Ureter (tissue), 1 donor: ENCODE measurements at regions not wholly inside any gene's neighbourhood (a gene's known extent, or its start where the extent isn't known, plus 50 kb on each side); places are given as distances from the start of the nearest gene placed in this dataset.

Source experiments
- DNase-seq: peaks from one replicate; pipeline ENCODE4 v3.0.0-alpha.2; 2020; ENCODE audit warnings: low spot score
- donor health status: DM: yes; HTN: yes; CAD: no.

DNA sequence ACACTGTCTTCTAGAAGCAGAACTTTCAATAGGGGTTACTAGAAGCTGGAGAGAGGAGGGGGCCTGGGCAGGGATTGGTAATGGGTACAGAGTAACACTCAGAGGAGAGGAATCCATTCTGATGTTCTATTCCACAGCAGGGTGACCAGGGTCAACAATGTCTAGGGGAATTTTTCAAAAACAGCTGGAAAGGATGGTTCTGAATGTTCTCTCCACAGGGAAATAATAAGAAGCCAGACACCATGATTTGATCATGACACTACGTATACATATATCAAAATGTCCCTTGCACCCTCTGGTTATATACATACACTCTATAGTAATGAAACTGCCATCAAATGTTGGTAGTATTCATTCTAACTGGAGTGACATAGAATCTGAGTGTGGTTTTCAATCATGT, 111.2 kb upstream of the TOP3B start:
- no peak for DNase-seq

DNA sequence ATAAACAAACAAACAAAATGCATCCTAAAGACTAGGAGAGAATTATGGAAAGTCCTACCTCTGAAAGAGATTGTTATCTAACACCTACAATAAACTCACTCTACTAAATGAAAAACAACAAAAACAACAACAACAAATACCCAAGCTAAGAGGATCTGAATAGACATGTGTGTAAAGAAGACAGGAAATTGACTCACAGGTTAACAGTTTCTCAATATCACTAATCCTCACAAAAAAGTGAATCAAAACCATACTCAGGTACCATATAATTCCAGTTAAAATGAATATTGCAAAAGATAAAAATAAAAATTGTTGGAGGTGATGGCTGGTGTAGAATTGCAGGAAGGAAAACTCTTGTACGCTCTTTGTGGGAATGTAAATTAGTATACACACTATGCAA, 110.4 kb upstream of the TOP3B start:
- no peak for DNase-seq

DNA sequence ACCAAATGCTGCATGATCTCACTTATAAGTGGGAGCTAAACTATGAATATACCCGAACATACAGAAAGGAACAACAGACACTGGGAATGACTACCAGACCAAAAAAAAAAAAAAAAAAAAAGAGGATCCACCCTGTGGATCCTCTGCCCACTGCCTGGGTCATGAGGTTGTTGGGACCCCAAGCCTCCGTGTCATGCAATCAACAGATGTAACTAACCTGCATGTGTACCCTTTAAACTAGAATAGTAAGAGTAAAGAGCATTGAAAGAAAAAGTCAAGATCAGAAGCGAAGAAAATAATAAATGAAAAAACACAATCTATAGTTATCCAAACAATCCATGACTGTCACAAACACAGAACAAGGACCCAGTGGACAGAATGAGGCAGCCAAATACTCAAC, 109.5 kb upstream of the TOP3B start:
- DNase-seq, result no peak

DNA sequence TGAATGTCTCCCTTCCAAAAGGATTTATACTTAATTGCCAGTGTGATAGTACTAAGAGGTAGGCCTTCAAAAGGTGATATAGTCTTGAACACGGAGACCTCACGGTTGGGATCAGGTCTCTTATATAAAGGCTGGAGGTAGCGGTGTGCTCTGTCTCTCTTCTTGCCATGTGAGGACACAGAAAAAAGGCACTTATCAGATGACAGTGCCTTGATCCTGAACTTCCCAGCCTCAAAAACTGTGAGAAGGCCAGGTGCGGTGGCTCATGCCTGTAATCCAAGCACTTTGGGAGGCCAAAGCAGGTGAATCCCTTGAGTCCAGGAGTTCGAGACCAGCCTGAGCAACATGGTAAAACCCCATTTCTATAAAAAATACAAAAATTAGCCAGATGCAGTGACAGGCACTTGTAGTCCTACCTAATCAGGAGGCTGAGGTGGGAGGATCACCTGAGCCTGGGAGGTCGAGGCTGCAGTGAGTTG, 108.9 kb upstream of the TOP3B start:
- no peak for DNase-seq

DNA sequence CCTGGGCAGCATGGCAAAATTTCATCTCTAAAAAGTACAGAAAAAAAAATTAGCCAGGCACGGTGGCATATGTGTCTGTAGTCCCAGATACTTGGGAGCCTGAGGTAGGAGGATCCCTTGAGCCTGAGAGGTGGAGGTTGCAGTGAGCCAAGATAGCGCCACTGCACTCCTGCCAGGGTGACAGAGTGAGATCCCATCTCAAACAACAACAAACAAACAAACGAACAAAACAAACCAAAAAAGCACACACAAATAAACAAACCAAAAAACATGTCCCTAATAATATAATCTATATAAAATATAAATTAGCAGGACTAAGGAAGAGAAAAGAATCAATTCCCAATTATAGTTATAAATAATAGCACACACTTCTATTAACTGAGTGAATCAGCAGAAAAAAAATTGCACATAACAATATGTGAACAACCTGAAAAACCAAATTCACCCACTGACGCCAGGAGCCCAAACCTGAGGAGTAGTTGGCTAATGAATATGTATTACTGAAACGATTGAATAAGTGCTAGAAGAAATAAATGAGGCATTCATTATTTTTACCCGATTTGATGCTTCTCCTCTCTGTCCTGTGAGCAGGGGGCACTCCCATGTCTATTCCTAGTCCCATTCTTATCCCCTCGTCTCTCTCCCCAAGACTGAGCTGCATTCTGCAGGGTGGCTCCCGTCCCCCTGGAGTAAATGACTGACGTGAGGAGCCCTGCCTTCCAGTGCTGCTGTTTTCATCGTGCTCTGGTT, 108.2 kb upstream of the TOP3B start:
- no peak for DNase-seq

DNA sequence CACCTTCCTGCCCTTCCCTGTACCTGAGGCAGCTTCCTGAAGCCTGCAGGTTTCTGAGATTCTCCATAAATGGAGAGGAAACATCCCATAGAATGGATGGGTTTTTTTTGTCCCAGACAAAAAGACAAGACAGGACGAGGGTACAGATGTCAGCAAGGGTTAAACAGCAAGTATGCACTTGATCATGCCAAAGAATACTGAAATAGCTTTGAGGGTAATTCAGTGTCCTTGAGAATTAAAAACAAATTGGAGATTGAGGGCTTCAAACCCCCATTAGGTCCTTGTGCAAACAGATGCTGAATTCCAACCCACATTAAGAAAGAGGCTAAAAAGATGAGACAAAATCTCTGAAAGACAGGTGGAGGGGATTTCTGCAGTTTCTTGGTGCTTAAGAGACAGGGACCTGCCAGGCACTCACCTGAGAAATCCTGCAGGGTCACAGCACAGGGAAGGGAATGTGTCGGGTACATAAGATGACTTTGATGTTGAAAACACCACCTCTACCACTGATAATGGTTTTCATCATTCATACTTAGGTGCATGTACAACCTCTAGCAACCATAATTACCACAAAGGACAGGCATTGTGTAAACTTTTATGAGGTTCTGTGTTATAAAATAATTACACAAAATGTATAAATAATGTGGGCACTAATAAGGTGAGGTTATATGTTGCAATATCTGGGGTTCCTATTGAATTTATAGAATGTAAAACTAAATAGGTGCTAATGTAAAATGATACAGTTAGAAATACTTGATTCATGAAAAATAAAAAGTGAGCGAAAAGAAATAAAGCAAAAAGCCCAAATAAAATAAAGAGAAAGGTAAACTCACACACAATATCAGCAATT, 107.1 kb upstream of the TOP3B start:
- DNase-seq, result no peak

DNA sequence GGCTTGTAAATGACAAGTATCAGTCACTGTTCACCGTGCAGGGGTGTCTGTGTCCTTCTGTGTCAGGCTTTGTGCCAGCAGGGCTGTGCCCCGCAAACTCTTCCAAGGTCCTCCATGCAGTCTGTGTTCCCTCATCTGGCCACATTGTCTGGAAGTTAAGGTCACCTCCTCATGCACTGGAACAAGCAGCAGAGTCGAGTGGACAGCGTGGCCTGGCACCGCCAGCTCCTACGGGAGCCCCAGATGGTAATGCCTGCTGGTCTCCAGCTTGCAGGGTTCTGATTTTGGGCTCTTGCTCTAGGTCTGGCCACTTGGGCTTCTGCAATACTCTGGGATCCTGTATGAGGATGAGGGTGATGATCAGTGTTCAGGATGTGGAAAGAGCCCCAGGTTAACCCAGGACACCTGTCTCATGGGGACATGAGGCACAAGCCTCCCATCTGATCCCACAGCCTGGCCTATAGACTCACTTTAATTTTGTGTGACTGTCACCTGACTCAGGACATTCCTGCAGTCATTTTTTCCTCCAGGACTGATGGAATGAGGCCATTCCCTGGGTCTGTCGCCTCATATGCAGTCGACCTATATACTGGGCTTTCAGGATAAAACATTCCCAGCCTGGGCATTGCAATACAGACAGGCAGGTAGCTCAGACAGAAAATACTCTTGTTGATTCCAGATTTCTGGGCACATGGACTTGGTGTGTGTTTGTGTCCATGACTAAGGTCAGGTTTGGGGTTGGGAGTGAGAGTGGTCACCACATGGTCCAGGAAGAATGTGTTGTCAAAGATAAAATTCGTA, 106.3 kb upstream of the TOP3B start:
- DNase-seq, result no peak

DNA sequence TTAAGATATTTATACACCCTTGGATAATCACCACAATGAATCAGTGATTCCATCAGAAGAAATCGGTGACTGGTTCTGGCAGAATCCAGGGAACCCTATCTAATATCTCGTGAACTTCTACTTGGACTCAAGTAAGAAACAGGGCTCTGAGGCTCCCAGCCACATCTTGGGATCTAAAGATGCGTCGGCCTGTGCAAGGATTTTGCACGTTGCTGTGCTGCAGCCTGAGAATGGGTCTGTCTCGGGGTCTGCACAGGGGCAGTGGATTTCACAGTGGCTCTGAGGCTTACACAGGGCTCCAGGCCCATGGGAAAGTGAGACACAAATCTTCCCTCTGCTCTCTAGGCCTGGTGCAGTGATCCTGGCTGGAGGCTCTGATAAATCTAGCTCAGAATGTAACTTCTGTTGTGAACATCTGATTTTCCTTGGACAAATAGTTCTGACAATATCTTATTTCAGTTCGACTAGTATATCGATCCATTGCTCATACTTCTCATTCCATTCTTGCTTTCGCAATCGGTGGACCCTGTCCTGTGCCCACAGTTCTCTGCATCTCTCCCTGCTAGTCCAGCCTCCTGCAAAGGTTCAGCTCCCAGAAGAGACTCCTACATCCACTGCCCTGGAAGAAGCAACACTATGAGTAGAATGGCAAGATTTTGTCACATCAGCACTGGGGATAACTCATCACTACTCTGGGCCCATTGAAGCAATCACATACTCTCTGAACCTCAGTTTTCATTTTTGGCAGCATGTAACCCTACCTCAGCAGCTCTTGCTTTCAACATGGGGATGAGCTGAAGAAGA, 105.5 kb upstream of the TOP3B start:
- DNase-seq, result no peak

DNA sequence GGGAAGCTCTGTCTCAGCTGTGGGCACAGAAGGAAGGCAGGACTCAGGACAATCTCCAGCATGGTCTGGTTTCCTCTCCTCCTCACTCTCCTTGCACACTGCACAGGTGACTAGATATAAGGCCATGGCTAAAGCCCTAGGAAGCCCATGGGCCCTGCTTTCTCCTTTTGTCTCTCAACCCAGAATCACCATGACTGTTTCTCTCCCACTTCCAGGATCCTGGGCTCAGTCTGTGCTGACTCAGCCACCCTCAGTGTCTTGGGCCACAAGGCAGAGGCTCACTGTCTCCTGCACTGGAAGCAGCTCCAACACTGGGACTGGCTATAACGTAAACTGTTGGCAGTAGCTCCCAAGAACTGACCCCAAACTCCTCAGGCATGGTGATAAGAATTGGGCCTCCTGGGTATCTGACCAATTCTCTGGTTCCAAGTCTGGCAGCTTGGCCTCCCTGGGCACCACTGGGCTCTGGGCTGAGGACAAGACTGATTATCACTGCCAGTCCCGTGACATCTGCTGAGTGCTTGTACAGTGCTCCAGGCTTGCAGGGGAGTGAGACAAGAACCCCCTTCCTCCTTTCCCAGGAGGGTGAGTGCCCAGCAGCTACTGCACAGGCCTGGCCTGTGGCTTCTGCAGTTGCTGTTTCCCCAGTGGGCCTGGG, 104.0 kb upstream of the TOP3B start:
- DNase-seq, result no peak

DNA sequence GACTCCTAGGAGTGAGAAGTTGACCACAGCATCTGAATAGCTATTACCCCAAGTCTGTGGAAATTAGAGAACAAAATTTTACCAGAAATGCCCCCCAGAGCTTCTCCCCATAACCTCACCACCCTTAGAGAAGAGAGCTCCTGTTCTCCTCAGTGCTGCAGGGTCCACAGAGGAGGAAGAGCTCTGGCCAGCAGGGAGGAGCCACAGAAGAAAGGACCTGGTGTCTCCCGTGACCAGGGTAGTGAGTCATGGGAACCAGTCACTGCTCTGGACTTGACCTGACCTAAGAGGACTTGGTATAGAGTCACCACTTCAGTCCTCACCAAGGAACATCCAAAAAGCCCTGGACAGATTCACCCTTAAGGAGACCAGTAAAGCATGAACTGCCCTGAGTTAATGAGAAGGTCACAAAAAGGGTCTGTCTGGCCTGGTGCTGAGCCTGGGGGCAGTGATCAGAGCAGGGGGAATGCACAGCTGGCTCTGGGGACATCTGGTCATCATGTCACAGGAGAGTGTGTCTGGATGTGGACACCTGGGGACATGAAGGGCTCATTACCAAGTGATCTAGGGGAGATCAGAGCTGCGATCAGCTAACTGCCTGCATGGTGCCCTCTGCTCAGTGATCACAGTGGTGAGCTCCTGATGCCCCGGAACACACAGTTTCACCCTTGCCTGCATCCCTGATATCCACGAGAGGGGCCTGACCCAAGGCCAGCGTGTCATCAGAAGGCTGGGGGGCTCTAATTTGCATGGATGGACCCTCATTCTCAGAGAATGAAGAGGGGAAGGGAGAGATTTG, 103.3 kb upstream of the TOP3B start:
- no peak for DNase-seq

DNA sequence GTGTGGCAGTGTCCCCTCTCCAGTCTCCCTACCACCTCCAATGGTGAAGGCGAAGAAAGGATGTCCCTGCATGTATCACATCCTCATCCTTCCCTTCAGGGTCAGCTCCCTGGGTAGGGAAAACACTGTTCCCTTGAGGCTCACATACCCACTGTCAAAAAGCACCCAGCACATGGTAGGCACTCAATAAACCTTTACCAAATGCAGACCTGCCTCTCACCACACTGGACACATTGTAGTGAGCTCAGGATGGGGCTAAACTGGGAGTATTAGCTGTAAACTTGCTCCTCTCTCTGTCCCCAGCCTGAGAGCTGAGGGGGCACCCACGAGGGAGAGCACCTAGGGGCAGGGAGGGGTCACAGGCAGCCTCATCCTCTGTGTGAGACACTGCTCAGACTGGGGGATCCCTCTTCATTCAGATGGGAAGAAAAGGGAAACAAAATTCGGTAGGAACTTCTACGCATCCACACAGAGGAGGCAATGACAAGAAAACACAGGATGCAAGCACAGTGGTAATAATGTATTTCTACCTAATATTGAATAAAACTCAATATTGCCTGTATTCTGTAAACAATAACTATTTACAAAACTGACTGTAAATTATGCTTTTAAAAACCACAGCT, 101.6 kb upstream of the TOP3B start:
- DNase-seq, result no peak

DNA sequence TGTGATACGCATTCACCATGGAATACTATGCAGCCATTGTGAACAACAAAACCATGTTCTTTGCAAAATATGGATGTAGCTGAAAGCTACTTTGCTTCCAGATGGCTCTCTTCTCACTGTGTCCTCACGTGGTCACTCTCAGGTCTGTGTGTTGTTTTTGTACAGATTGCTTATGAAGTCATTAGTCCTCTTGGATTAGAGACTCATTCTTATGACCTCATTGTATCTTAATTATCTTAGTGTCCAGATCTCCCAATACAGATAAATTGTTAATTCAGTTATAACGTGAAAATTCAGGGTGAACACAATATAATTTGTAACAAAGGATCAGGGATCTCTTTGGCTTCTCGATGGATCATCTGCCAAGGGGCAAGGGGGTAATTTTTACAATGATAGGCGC, 100.4 kb upstream of the TOP3B start:
- DNase-seq, result no peak

DNA sequence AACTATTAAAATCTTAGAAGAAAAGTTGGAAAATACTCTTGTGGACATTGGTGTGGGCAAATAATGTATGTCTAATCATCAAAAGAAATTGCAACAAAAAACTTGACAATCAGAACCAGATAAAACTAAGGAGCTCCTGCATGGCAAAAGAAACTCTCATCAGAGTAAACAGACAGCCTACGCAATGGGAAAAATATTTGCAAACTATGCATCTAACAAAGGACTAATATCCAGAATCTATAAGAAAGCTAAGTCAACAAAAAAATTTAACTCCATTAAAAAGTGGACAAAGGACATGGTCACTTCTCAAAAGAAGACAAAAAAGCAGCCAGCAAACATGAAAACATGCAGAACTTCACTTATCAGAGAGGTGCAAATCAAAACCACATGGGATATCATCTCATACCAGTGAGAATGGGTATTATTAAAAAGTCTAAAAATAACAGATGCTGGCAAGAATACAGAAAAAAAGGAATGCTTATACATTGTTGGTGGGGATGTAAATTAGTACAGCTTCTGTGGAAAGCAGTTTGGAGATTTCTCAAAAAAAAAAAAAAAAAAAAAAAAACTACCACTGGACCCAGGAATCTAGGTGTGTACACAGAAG, 99.7 kb upstream of the TOP3B start:
- no peak for DNase-seq

DNA sequence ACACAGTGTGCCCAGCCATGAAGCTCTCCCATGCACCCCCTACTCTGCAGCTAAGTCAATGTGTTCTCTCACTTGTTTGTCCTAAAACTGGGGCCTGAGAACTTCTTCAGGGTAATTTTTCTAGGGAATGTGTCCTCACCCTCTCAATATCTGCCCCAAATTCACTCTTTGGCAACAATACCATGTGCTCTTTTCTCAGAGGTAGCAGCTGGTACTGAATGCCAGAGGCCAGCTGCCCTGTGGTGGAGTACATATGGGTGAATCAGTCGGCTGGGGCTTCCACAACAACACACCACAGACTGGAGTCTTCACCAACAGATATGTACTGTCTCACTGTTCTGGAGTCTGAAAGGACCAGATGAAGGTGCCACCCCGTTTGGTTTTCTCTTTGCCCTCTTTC, 97.7 kb upstream of the TOP3B start:
- no peak for DNase-seq

DNA sequence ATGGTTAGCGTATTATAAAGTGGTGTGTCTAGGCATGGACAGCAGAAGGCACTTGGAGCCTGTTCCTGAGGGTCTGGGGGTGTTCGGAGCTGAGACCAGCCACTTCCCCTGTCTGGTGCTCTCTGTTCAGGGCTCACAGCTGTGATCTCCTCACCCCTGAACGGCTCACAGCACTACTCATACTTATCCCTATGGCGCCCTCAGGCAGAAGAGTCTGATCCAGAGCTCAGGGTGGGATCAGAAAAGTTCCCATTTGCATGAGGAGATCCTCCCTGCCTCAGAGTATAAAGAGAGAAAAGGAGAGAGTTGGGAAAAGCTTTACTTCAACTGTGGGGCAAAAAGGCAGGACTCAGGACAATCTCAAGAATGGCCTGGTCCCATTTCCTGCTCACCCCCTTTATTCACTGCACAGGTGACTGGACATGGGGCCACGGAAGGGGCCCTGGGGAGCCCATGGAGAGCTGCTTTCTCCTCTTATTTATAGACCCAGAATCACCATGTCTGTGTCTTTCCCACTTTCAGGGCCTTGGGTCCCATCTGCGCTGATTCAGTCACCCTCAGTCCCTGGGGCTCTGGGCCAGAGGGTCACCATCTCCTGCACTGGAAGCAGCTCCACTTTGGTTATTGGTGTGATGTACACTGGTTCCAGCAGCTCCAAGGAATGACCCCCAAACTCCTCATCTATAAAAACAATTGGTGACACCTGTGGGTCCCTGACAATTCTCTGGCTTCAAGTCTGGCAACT, 97.0 kb upstream of the TOP3B start:
- no peak for DNase-seq

DNA sequence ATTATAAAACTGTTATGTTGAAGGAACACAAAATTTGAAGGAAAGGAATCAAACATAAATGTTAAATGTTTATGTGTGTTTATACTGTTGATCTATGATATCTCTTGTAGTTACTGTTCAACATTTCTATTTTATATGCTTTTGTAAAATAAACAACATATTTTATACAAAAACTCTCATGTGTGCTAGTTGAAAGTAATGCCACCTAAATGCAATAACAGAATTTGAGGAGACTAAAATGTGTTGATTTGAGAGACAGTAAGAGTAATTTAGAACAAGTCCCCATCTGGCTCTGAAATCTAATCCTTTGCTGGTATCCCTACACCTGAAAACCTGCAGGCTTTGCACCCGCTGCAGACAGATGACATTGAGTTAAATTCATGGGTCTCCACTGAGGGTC, 95.7 kb upstream of the TOP3B start:
- DNase-seq, result no peak

DNA sequence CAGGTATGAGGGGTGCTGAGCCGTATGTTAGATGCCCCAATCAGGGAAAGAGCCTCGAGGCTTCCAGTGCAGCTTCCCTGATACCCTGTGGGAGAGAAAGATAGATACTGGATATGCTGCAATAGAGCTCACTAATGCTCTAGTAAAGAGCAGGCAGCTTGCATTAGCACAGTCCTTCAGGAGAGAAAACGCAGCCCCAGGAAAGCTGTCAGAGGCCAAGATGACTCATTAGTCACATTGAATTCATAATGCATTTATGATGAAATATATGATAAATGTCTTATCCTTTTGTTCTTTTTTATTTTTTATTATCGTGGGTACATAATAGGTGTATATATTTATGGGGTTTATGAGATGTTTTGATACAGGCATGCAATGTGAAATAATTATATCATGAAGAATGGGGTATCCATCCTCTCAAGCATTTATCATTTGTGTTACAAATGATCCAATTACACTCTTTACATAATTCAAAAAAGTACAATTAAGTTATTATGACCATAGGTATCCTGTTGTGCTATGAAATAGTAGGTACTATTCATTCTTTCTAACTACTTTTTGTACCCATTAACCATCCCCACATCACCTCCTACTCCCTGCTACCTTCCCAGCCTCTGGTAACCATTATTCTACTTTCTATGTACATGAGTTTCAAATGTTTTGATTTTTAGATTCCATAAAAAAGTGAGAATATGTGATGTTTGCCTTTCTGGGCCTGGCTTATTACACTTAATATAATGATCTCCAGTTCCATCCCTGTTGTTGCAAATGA, 94.5 kb upstream of the TOP3B start:
- no peak for DNase-seq

DNA sequence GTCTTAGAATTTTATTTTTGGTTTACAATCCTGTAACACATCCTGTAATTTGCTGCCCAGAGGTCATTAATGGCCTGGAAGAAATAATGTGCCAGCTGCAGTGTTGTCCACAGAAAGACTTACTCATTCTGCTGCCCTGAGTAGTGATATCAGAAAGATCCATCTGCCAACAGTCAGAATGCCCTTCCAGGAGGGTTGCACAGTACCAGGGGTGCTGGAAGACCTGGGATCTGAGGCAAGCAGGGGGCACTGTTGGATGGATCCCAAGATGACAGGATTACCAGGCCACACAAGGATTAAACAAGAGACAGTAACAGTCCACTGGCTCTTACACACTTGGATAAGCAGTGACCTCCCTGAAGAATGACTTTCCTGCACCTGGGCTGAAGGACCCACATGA, 93.8 kb upstream of the TOP3B start:
- no peak for DNase-seq
